Ovary (tissue), 7 donors: ENCODE measurements at regions not wholly inside any gene's neighbourhood (a gene's known extent, or its start where the extent isn't known, plus 50 kb on each side); places are given as distances from the start of the nearest gene placed in this dataset.

Experiments
- DNase-seq, 5 donors: peaks; one replicate each; pipeline ENCODE4 v3.0.0-alpha.2; 2019 to 2020
- H3K27ac ChIP-seq, 2 donors: fragments of 200-600 bp; one replicate each; pipeline versions ENCODE4 v1.5.1 to v1.8.0; 2019 to 2022
- H3K27me3 ChIP-seq: fragments of 200-600 bp; one replicate; pipeline ENCODE4 v1.8.0; 2022
- H3K36me3 ChIP-seq: fragments of 200-600 bp; sonication (generic); one replicate; pipeline ENCODE4 v1.5.1; 2019
- H3K4me1 ChIP-seq: one replicate; pipeline ENCODE4 v1.8.1; 2013; ENCODE audit warnings: mild to moderate bottlenecking, moderate library complexity; ENCODE audit not compliant: insufficient read depth
- H3K4me3 ChIP-seq: fragments of 200-600 bp; sonication (generic); one replicate; pipeline ENCODE4 v1.5.1; 2017
- H3K9me3 ChIP-seq, 2 donors: fragments of 200-600 bp in 1 of 2; sonication (generic) in 1 of 2; one replicate each; pipeline versions ENCODE4 v1.5.1 to v1.8.1; 2013 to 2019; ENCODE audit warnings: mild to moderate bottlenecking in 1 of 2, moderate library complexity in 1 of 2
- CTCF ChIP-seq, 3 donors: fragments of 450-650 bp in 2 of 3; fragments of 200-600 bp in 1 of 3; IDR thresholded peaks; one replicate each; pipeline versions ENCODE4 v1.5.1 to v1.8.0; 2016 to 2022; ENCODE audit warnings: antibody characterized with exemption in 3 of 3, mild to moderate bottlenecking in 1 of 3
- EP300 ChIP-seq: sonication (generic); formaldehyde crosslinking; IDR thresholded peaks from one replicate; pipeline ENCODE4 v1.6.1; 2017; ENCODE audit warnings: antibody characterized with exemption
- POLR2A ChIP-seq: fragments of 450-650 bp; IDR thresholded peaks from one replicate; pipeline ENCODE4 v1.6.1; 2017; ENCODE audit warnings: antibody characterized with exemption, mild to moderate bottlenecking, moderate library complexity
- WGBS, 3 donors: extraction: QIAGEN DNeasy Blood & Tissue Kit in 1 of 3; methylation state at CpG; one replicate each; pipeline versions ENCODE4 v1.1.5 to v1.1.7; 2013 to 2017; 5-methylcytosine and 5-hydroxymethylcytosine counted together
- intact Hi-C, 4 donors: fragments of 100-400 bp; cut with DNase I; formaldehyde crosslinking; loops; one replicate each; pipeline versions ENCODE4 v1.11.0 to v1.15.1; 2022 to 2023
- donor health status: DM: no; HTN: no; CAD: no; lungs with moderate emphysema.
- donor health status: DM: no; HTN: no; CAD: no.
- donor health status: Bipolar disorder and iron deficiency.
- donor health status: DM: no; HTN: no; CAD: no.
- donor health status: DM: yes; HTN: yes; CAD: no.

- intact Hi-C loops = no loop called here
- Histone ChIP-seq H3K36me3 (no peaks in the 10 kb centered on the region), H3K9me3 (no peaks in the 10 kb centered on the region), H3K4me3 (no peak overlapping the region), H3K27me3 (no peaks in the 10 kb centered on the region), H3K27ac (no peak overlapping the region), H3K4me1 (no peaks in the 10 kb centered on the region)
- DNase-seq = no peak
- 0 to 5% (median 0%) methylated on average over 1 of the region's 1 CpG for WGBS, 3 donors
- no peak for TF ChIP-seq CTCF (IDR thresholded peaks at IDR 0.05)
- no peak for TF ChIP-seq EP300
- no peak for TF ChIP-seq POLR2A
Measured at GRCh38 chr15:91385311-91385710, 285.3 kb downstream of the SV2B start.

- no peak overlapping the region for H3K27ac ChIP-seq
- no peaks in the 10 kb centered on the region for H3K36me3 ChIP-seq
- no peaks in the 10 kb centered on the region for H3K27me3 ChIP-seq
- 83 to 86% (median 84%) methylated on average over 6 of the region's 6 CpGs for WGBS, 3 donors
- no peaks in the 10 kb centered on the region for H3K4me1 ChIP-seq
- intact Hi-C loops = no loop called here
- no peaks in the 10 kb centered on the region for H3K9me3 ChIP-seq
- TF ChIP-seq EP300 = no peak
- no peak for TF ChIP-seq CTCF (IDR thresholded peaks at IDR 0.05)
- no peak for TF ChIP-seq POLR2A
- no peak for DNase-seq
- H3K4me3 ChIP-seq = no peak overlapping the region
Measured at GRCh38 chr15:91393186-91393585, 293.1 kb downstream of the SV2B start.

GRCh38 chr15:91400481-91400880, 300.4 kb downstream of the SV2B start:
- Histone ChIP-seq H3K27ac (no peak overlapping the region), H3K36me3 (no peaks in the 10 kb centered on the region), H3K27me3 (no peaks in the 10 kb centered on the region), H3K9me3 (no peaks in the 10 kb centered on the region), H3K4me3 (no peak overlapping the region), H3K4me1 (no peaks in the 10 kb centered on the region)
- whole genome bisulfite sequencing, 3 donors = 92 to 98% (median 92%) methylated on average over 1 of the region's 1 CpG
- no peak for DNase-seq
- TF ChIP-seq CTCF (IDR thresholded peaks at IDR 0.05) (no peak), EP300 (no peak), POLR2A (no peak)
- intact Hi-C loops = no loop called here

- Histone ChIP-seq H3K27ac (no peak overlapping the region), H3K9me3 (no peaks in the 10 kb centered on the region), H3K36me3 (no peaks in the 10 kb centered on the region), H3K27me3 (no peaks in the 10 kb centered on the region), H3K4me1 (no peaks in the 10 kb centered on the region), H3K4me3 (no peak overlapping the region)
- DNase-seq = no peak
- WGBS, 3 donors = 14 to 23% (median 21%) methylated on average over 4 of the region's 4 CpGs
- intact Hi-C loops = no loop called here
- TF ChIP-seq EP300 = no peak
- no peak for TF ChIP-seq CTCF (IDR thresholded peaks at IDR 0.05)
- no peak for TF ChIP-seq POLR2A
Measured at GRCh38 chr15:91407269-91407889, 307.3 kb downstream of the SV2B start.
